ENCODE measurements at regions not wholly inside any gene's neighbourhood (a gene's known extent, or its start where the extent isn't known, plus 50 kb on each side); places are given as distances from the start of the nearest gene placed in this dataset.
"Not testable (repeated sequence)": the region's sequence is repeated elsewhere in the genome, so short reads cannot be mapped to it uniquely, and the experiment has no call there.

DNA sequence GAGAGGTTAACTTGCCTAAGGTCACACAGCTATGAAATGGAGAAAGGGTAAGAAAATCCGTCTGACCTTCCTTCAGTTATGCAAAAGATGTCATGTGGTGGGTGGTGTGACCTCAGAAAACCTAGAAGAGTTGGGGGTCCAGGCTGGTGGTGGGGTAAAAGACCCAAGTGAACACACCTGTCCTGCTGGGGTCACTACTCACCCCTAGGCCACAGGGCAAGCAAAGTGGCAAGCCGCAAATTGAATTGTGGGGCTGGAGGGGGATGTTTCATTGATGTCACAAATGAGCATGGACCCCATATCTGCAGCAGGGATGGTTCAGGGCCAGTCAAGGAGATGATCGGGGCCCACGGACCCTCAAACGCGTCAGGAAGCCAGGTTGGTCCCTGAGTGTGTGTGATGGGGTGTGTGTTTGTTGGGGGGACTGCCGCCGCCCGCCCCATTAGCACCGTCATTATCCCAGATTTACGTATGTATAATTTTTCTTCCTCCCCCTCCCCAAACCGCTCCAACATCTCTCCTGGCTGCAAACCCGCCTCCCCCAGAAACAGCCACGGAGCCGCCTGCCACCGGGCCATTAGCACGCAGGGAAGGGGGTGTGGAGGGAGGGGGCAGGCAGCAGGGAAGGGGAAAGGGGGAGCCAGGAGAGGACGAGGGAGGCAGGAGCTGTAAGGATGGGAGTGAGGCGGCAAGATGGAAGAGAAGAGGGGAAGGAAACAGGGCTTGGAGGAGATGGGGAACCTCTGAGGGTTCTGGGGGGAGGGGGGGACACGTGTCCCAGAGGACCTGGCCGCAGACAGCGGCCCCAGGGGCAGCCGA, 157.4 kb downstream of the CRLF3 start:
- H3K36me3 ChIP-seq, H3K4me3 ChIP-seq, H3K27me3 ChIP-seq, H3K9me3 ChIP-seq, DNase-seq: not testable (repeated sequence)

DNA sequence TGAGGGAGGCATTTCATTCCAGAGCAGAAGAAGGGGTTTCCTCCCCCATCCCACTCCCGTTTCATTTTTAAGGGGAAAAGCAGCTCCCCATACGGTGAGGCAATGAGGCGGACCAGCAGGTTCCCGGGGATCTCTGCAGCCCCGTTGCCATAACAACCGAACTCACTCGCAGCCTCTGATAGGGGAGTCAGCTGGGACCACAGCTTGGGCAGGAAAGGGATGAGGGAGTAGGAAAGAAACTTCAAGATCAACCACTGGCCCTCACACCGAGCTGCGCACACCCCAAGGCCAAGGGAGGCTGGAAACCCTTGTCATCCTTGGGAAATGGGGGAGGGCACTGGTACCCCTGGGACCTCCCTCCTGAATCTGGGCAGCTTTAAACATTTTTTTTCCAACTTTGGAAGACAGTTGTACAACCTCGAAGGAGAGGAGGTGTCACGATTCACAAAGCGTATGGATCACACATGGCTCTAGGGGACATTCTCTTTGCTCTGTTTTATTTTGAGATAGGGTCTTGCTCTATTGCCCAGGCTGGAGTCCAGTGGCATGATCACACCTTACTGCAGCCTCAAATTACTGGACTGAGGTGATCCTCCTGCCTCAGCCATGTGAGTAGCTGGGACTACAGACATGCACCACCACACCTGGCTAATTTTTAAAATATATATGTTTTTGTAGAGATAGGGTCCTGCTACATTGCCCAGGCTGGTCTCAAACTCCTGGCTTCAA, 160.6 kb downstream of the CRLF3 start:
- not testable (repeated sequence) for H3K9me3 ChIP-seq, DNase-seq, H3K36me3 ChIP-seq

GRCh38 chr17:30657148-30657547, 167.3 kb downstream of the CRLF3 start:
- H3K36me3 ChIP-seq, result not testable (repeated sequence)

More for the DNA sequence above, 160.6 kb downstream of the CRLF3 start:
- H3K4me3 ChIP-seq, H3K27me3 ChIP-seq: not testable (repeated sequence)

GRCh38 chr17:30653038-30653437, 171.5 kb downstream of the CRLF3 start:
- not testable (repeated sequence) for H3K4me3 ChIP-seq, DNase-seq, H3K9me3 ChIP-seq, H3K36me3 ChIP-seq, H3K27me3 ChIP-seq

More at GRCh38 chr17:30657148-30657547, 167.3 kb downstream of the CRLF3 start:
- H3K27me3 ChIP-seq, H3K9me3 ChIP-seq, H3K4me3 ChIP-seq, DNase-seq: not testable (repeated sequence)

GRCh38 chr17:30650149-30650548, 172.9 kb downstream of the GOSR1 start:
- not testable (repeated sequence) for DNase-seq, H3K36me3 ChIP-seq, H3K27me3 ChIP-seq, H3K9me3 ChIP-seq, H3K4me3 ChIP-seq

GRCh38 chr17:30648015-30648620, 170.9 kb downstream of the GOSR1 start:
- H3K4me3 ChIP-seq, DNase-seq, H3K9me3 ChIP-seq, H3K27me3 ChIP-seq, H3K36me3 ChIP-seq: not testable (repeated sequence)

DNA sequence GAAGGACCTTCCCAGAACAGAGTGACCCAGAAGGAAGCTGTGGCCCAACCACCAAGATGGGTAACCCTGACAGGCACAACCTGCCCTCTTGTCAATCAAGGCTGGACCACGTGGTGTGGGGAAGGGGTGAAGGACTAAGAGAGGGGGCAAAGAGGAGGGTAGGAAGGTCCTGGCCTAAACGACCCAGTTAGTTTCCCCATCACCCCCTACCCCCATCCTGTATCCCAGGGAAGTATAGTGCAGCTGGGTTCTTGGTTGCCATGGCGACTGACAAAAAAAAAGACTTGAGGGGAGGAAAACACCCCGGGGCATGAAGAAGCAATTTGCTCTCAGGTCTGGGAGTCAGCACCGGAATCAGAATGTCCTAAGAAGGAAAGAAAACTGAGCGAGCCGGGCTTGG, 168.7 kb downstream of the GOSR1 start:
- not testable (repeated sequence) for H3K9me3 ChIP-seq, H3K4me3 ChIP-seq, H3K27me3 ChIP-seq, H3K36me3 ChIP-seq, DNase-seq

DNA sequence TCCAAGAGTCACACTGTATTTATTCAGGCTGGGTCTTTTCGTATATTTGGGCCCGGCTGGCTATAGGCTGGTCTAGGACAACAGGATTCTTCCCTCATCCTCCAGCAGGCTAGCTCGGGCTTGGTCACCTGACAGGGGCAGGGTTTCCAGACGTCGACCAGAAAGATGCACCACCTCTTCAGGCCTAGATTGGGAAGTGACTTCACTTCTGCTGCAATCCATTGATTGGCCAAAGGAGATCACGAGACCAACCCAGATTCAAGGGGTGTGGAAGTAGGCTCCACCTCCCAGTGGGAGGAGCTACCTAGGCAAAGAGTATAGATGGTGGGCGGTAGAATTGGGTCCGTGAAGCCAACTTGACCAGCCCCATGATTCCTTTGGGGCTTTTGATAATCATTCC, 167.5 kb downstream of the GOSR1 start:
- not testable (repeated sequence) for H3K27me3 ChIP-seq, H3K4me3 ChIP-seq, H3K36me3 ChIP-seq, H3K9me3 ChIP-seq
- DNase-seq, result peak; percentile 29

- not testable (repeated sequence) for H3K4me3 ChIP-seq, H3K36me3 ChIP-seq, H3K27me3 ChIP-seq, DNase-seq, H3K9me3 ChIP-seq
Observed at GRCh38 chr17:30644287-30644686, 167.1 kb downstream of the GOSR1 start.

DNA sequence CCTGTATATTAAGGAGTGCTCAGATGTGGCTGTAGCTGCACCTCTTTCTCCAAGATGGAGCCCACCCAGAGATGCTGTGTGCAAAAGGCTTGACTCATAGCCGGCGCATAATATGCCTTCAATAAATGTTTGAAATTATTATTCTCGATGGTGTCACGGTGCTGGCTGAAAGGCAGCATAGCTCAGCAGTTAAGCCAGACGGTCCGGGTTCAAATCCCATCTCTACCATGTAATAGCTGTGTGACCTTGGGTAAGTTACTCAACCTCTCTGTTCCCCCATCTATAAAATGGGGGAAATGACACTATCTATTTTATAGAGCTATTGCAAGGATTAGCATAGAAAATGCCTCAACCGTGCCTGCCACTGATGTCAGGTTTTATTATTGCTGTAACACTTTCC, 164.2 kb downstream of the GOSR1 start:
- DNase-seq, H3K4me3 ChIP-seq, H3K27me3 ChIP-seq, H3K36me3 ChIP-seq, H3K9me3 ChIP-seq: not testable (repeated sequence)

DNA sequence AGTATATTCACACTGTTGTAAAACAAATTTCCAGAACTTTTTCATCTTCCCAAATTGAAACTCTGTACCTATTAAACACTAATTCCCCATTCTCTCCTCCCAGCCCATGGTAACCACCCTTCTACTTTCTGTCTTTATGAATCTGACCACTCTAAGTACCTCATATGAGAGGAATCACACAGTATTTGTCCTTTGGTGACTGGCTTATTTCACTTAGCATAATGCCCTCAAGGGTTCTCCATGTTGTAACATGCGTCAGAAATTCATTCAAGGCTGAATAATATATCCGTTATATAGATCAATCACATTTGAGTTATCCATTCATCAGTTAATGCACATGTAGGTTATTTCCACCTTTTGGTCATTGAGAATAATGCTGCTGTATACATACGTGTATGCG, 162.2 kb downstream of the GOSR1 start:
- not testable (repeated sequence) for H3K4me3 ChIP-seq, H3K36me3 ChIP-seq, DNase-seq, H3K9me3 ChIP-seq, H3K27me3 ChIP-seq

- DNase-seq, H3K4me3 ChIP-seq, H3K9me3 ChIP-seq, H3K36me3 ChIP-seq, H3K27me3 ChIP-seq: not testable (repeated sequence)
Observed at GRCh38 chr17:30638968-30639367, 161.8 kb downstream of the GOSR1 start.

- not testable (repeated sequence) for H3K27me3 ChIP-seq, H3K4me3 ChIP-seq, DNase-seq, H3K36me3 ChIP-seq, H3K9me3 ChIP-seq
Observed at GRCh38 chr17:30631651-30632050, 154.4 kb downstream of the GOSR1 start.

GRCh38 chr17:30625380-30625779, 148.2 kb downstream of the GOSR1 start:
- not testable (repeated sequence) for H3K27me3 ChIP-seq, H3K9me3 ChIP-seq, H3K4me3 ChIP-seq, H3K36me3 ChIP-seq
- peak; percentile 18 for DNase-seq

DNA sequence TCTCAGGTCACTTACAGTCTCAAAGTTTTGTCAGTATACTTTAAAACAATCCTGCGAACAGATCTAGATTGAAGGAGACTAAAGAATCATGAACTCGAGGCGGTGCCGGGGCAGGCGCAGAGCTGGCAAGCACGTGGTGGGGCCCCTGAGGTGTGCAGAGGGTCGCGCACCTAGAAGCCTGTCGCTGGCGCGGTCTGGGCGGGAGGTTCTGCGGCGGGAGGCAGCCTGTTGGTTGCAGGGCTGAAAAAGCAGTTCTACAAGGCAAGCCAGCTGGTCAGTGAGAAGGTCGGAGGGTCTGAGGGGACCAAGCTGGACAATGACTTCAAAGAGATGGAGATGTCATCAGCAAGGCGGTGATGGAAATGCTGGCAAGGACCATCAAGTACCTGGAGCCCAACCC, 147.0 kb downstream of the GOSR1 start:
- not testable (repeated sequence) for H3K27me3 ChIP-seq, H3K9me3 ChIP-seq, H3K36me3 ChIP-seq, DNase-seq, H3K4me3 ChIP-seq

- not testable (repeated sequence) for H3K4me3 ChIP-seq, H3K36me3 ChIP-seq, H3K27me3 ChIP-seq, DNase-seq, H3K9me3 ChIP-seq
Observed at GRCh38 chr17:30609682-30610081, 132.5 kb downstream of the GOSR1 start.

DNA sequence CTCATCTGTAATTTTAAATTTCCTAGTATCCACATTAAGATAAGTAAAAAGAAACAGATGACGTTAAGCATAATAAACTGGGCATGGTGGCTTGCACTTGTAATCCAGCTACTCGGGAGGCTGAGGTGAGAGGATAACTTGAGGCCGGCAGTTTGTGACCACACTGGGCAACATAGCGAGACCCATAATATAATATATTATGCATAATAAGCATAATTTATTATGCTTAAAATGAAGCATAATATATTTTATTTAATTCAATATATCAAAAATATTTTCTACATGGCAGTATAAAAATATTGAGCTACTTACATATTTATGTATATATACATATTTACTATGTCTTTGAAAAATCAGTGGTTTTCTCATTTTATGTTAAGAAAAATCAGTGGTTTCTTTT, 128.3 kb downstream of the GOSR1 start:
- H3K27me3 ChIP-seq, result no peaks in the 10 kb centered on the region
- H3K36me3 ChIP-seq, result no peaks in the 10 kb centered on the region; the same call in 1 of the 2 replicates
- DNase-seq, result no peak
- H3K9me3 ChIP-seq, result no peaks in the 10 kb centered on the region
- no peak overlapping the region for H3K4me3 ChIP-seq

DNA sequence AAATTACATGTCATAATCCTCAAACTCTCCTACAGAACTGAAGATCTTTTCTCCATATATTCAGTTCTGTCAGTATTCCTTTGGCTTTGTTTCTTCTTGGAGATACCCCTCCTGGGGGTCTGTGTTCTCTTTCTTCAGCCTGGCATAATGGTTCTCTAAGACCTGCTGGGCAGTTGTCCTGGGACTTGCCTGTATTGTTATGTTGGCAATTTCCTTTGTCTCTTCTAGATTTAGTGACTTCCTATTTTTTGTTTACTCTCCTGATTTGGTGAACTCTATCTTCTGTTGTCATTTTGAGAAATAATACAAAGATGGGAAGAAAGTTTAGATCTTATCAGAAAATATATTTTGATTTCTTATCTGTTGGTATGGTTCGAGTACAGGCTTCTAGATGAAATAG, 127.8 kb downstream of the GOSR1 start:
- Histone ChIP-seq H3K9me3 (no peaks in the 10 kb centered on the region), H3K4me3 (no peak overlapping the region)
- DNase-seq, result no peak

More for the DNA sequence above, 127.8 kb downstream of the GOSR1 start:
- no peaks in the 10 kb centered on the region; the same call in 1 of the 2 replicates for H3K36me3 ChIP-seq
- H3K27me3 ChIP-seq, result no peaks in the 10 kb centered on the region
